ENCODE measurements at regions not wholly inside any gene's neighbourhood (a gene's known extent, or its start where the extent isn't known, plus 50 kb on each side); places are given as distances from the start of the nearest gene placed in this dataset.

- Histone ChIP-seq H3K9ac (ENCODE audit: low read length) (no peak overlapping the region), H3K14ac (ENCODE audit: low read length in 2 of 2) (peak overlapping the region in 1 of 2 experiments; percentile 64), H3K79me1 (replicated peaks; ENCODE audit: low read length, poor library complexity, severe bottlenecking) (no peaks in the 10 kb centered on the region), H2BK120ac (ENCODE audit: low read depth, low read length) (no peak overlapping the region), H3K4ac (ENCODE audit: low read depth in 1 of 2, low read length in 2 of 2) (no peak overlapping the region), H3K4me2 (ENCODE audit: low read length, poor library complexity, severe bottlenecking) (no peak overlapping the region), H4K91ac (ENCODE audit: low read length) (no peak overlapping the region), H2AK5ac (ENCODE audit: low read length, severe bottlenecking) (no peak overlapping the region), H3K27ac (ENCODE audit: low read length, poor library complexity, severe bottlenecking) (no peak overlapping the region), H2AFZ (ENCODE audit: low read depth, low read length) (no peak overlapping the region), H2BK15ac (ENCODE audit: low read depth, poor library complexity, severe bottlenecking) (no peak overlapping the region), H3K9me3 (ENCODE audit: control insufficient read depth, low read length) (no peaks in the 10 kb centered on the region), H4K8ac (ENCODE audit: low read length) (no peak overlapping the region), H3K36me3 (ENCODE audit: control insufficient read depth in 1 of 2, insufficient read depth in 2 of 2, low read depth in 1 of 2, low read length in 2 of 2) (no peaks in the 10 kb centered on the region), H3K4me3 (ENCODE audit: insufficient read depth in 1 of 2, low read depth in 1 of 2, low read length in 2 of 2) (no peak overlapping the region), H3K18ac (ENCODE audit: low read depth in 1 of 2, low read length in 2 of 2) (no peak overlapping the region), H3K27me3 (ENCODE audit: control insufficient read depth in 1 of 2, insufficient read depth in 1 of 2, low read length in 2 of 2) (peaks cover 14 to 42% of the 10 kb centered on the region in 2 experiments), H2BK12ac (ENCODE audit: low read length in 2 of 2) (no peak overlapping the region), H2BK5ac (ENCODE audit: low read depth, low read length, poor library complexity, severe bottlenecking) (no peak overlapping the region), H3K4me1 (ENCODE audit: control insufficient read depth, insufficient read depth, low read depth, low read length) (no peaks in the 10 kb centered on the region), H3K23ac (ENCODE audit: low read length in 2 of 2) (no peak overlapping the region)
- WGBS, result 87% methylated on average over 5 of the region's 5 CpGs
- DNase-seq, result no peak
Observed at GRCh38 chr15:31151301-31152233, 50.0 kb upstream of the TRPM1 start.

GRCh38 chr15:31153531-31153930 lies 52.0 kb upstream of the TRPM1 start:
- no peak for DNase-seq
- Histone ChIP-seq H2BK120ac (ENCODE audit: low read depth, low read length) (no peak overlapping the region), H3K4ac (ENCODE audit: low read depth in 1 of 2, low read length in 2 of 2) (no peak overlapping the region), H2AK5ac (ENCODE audit: low read length, severe bottlenecking) (no peak overlapping the region), H3K4me2 (ENCODE audit: low read length, poor library complexity, severe bottlenecking) (no peak overlapping the region), H3K79me1 (replicated peaks; ENCODE audit: low read length, poor library complexity, severe bottlenecking) (no peaks in the 10 kb centered on the region), H3K9ac (ENCODE audit: low read length) (no peak overlapping the region), H3K4me1 (ENCODE audit: control insufficient read depth, insufficient read depth, low read depth, low read length) (no peaks in the 10 kb centered on the region), H2BK15ac (ENCODE audit: low read depth, poor library complexity, severe bottlenecking) (no peak overlapping the region), H3K27ac (ENCODE audit: low read length, poor library complexity, severe bottlenecking) (no peak overlapping the region), H2AFZ (ENCODE audit: low read depth, low read length) (no peak overlapping the region), H2BK12ac (ENCODE audit: low read length in 2 of 2) (no peak overlapping the region), H3K23ac (ENCODE audit: low read length in 2 of 2) (no peak overlapping the region), H4K91ac (ENCODE audit: low read length) (no peak overlapping the region), H4K8ac (ENCODE audit: low read length) (no peak overlapping the region), H3K36me3 (ENCODE audit: control insufficient read depth in 1 of 2, insufficient read depth in 2 of 2, low read depth in 1 of 2, low read length in 2 of 2) (no peaks in the 10 kb centered on the region), H2BK5ac (ENCODE audit: low read depth, low read length, poor library complexity, severe bottlenecking) (no peak overlapping the region), H3K27me3 (ENCODE audit: control insufficient read depth in 1 of 2, insufficient read depth in 1 of 2, low read length in 2 of 2) (peaks cover 8 to 33% of the 10 kb centered on the region in 2 experiments), H3K4me3 (ENCODE audit: insufficient read depth in 1 of 2, low read depth in 1 of 2, low read length in 2 of 2) (no peak overlapping the region), H3K18ac (ENCODE audit: low read depth in 1 of 2, low read length in 2 of 2) (no peak overlapping the region), H3K9me3 (ENCODE audit: control insufficient read depth, low read length) (no peaks in the 10 kb centered on the region), H3K14ac (ENCODE audit: low read length in 2 of 2) (no peak overlapping the region)
- 74% methylated on average over 7 of the region's 7 CpGs for WGBS

GRCh38 chr15:31155151-31155550 lies 53.6 kb upstream of the TRPM1 start:
- Histone ChIP-seq H3K23ac (ENCODE audit: low read length in 2 of 2) (no peak overlapping the region), H2BK15ac (ENCODE audit: low read depth, poor library complexity, severe bottlenecking) (no peak overlapping the region), H3K18ac (ENCODE audit: low read depth in 1 of 2, low read length in 2 of 2) (no peak overlapping the region), H3K9me3 (ENCODE audit: control insufficient read depth, low read length) (no peaks in the 10 kb centered on the region), H3K27me3 (ENCODE audit: control insufficient read depth in 1 of 2, insufficient read depth in 1 of 2, low read length in 2 of 2) (peaks cover 20 to 33% of the 10 kb centered on the region in 2 experiments), H2AK5ac (ENCODE audit: low read length, severe bottlenecking) (no peak overlapping the region), H3K36me3 (ENCODE audit: control insufficient read depth in 1 of 2, insufficient read depth in 2 of 2, low read depth in 1 of 2, low read length in 2 of 2) (no peaks in the 10 kb centered on the region), H3K4ac (ENCODE audit: low read depth in 1 of 2, low read length in 2 of 2) (no peak overlapping the region), H2BK12ac (ENCODE audit: low read length in 2 of 2) (no peak overlapping the region), H2BK5ac (ENCODE audit: low read depth, low read length, poor library complexity, severe bottlenecking) (no peak overlapping the region), H3K79me1 (replicated peaks; ENCODE audit: low read length, poor library complexity, severe bottlenecking) (no peaks in the 10 kb centered on the region), H2AFZ (ENCODE audit: low read depth, low read length) (no peak overlapping the region), H3K9ac (ENCODE audit: low read length) (no peak overlapping the region), H3K27ac (ENCODE audit: low read length, poor library complexity, severe bottlenecking) (no peak overlapping the region), H3K4me3 (ENCODE audit: insufficient read depth in 1 of 2, low read depth in 1 of 2, low read length in 2 of 2) (no peak overlapping the region), H4K91ac (ENCODE audit: low read length) (no peak overlapping the region), H4K8ac (ENCODE audit: low read length) (no peak overlapping the region), H2BK120ac (ENCODE audit: low read depth, low read length) (no peak overlapping the region), H3K4me1 (ENCODE audit: control insufficient read depth, insufficient read depth, low read depth, low read length) (peaks cover 2% of the 10 kb centered on the region), H3K14ac (ENCODE audit: low read length in 2 of 2) (no peak overlapping the region), H3K4me2 (ENCODE audit: low read length, poor library complexity, severe bottlenecking) (no peak overlapping the region)
- DNase-seq, result no peak
- WGBS, result 72% methylated on average over 5 of the region's 7 CpGs

- no peak overlapping the region for H4K8ac ChIP-seq (ENCODE audit: low read length)
- peaks cover 29 to 33% of the 10 kb centered on the region in 2 experiments for H3K27me3 ChIP-seq (ENCODE audit: control insufficient read depth in 1 of 2, insufficient read depth in 1 of 2, low read length in 2 of 2)
- no peak overlapping the region for H3K4ac ChIP-seq (ENCODE audit: low read depth in 1 of 2, low read length in 2 of 2)
- no peak overlapping the region for H2BK15ac ChIP-seq (ENCODE audit: low read depth, poor library complexity, severe bottlenecking)
- no peaks in the 10 kb centered on the region for H3K9me3 ChIP-seq (ENCODE audit: control insufficient read depth, low read length)
- no peak overlapping the region for H3K27ac ChIP-seq (ENCODE audit: low read length, poor library complexity, severe bottlenecking)
- no peak overlapping the region for H3K4me3 ChIP-seq (ENCODE audit: insufficient read depth in 1 of 2, low read depth in 1 of 2, low read length in 2 of 2)
- H2BK120ac ChIP-seq (ENCODE audit: low read depth, low read length), result no peak overlapping the region
- H4K91ac ChIP-seq (ENCODE audit: low read length), result no peak overlapping the region
- H3K79me1 ChIP-seq (replicated peaks; ENCODE audit: low read length, poor library complexity, severe bottlenecking), result no peaks in the 10 kb centered on the region
- no peak overlapping the region for H3K23ac ChIP-seq (ENCODE audit: low read length in 2 of 2)
- no peak overlapping the region for H2AK5ac ChIP-seq (ENCODE audit: low read length, severe bottlenecking)
- H2BK5ac ChIP-seq (ENCODE audit: low read depth, low read length, poor library complexity, severe bottlenecking), result no peak overlapping the region
- H3K36me3 ChIP-seq (ENCODE audit: control insufficient read depth in 1 of 2, insufficient read depth in 2 of 2, low read depth in 1 of 2, low read length in 2 of 2), result no peaks in the 10 kb centered on the region
- WGBS, result 100% methylated on average over 1 of the region's 1 CpG
- no peak overlapping the region for H3K4me2 ChIP-seq (ENCODE audit: low read length, poor library complexity, severe bottlenecking)
- no peak overlapping the region for H3K14ac ChIP-seq (ENCODE audit: low read length in 2 of 2)
- H3K9ac ChIP-seq (ENCODE audit: low read length), result no peak overlapping the region
- H3K4me1 ChIP-seq (ENCODE audit: control insufficient read depth, insufficient read depth, low read depth, low read length), result peaks cover 2% of the 10 kb centered on the region
- no peak overlapping the region for H3K18ac ChIP-seq (ENCODE audit: low read depth in 1 of 2, low read length in 2 of 2)
- no peak overlapping the region for H2BK12ac ChIP-seq (ENCODE audit: low read length in 2 of 2)
- no peak for DNase-seq
- no peak overlapping the region for H2AFZ ChIP-seq (ENCODE audit: low read depth, low read length)
Observed at GRCh38 chr15:31156226-31156625, 54.7 kb upstream of the TRPM1 start.

Measured in mesenchymal stem cell (in vitro differentiated cells and primary cell).